GM23338 (cell line): ENCODE measurements at regions not wholly inside any gene's neighbourhood (a gene's known extent, or its start where the extent isn't known, plus 50 kb on each side); places are given as distances from the start of the nearest gene placed in this dataset.

ENCODE experiments used
- ATAC-seq: fragments of 200-7000 bp; cut with Tn5 transposase; 3 replicates; pipeline ENCODE4 v1.9.1; 2020
- DNase-seq: peaks from one replicate; pipeline ENCODE4 v3.0.0-alpha.2; 2015; ENCODE audit warnings: low spot score
- H2AFZ ChIP-seq: fragments of 200-600 bp; sonication (generic); 2 replicates; pipeline ENCODE4 v1.8.0; 2016; ENCODE audit warnings: antibody characterized with exemption, mild to moderate bottlenecking, moderate library complexity
- H3F3A ChIP-seq: fragments of 200-600 bp; sonication (generic); replicated peaks from 2 replicates; pipeline ENCODE4 v1.8.0; 2017; ENCODE audit warnings: antibody characterized with exemption, mixed run types, low read depth
- H3K27ac ChIP-seq: fragments of 200-600 bp; sonication (generic); 2 replicates; pipeline ENCODE4 v1.6.1; 2016; ENCODE audit warnings: low read depth
- H3K27me3 ChIP-seq: fragments of 200-600 bp; sonication (generic); 2 replicates; pipeline ENCODE4 v1.8.0; 2016; ENCODE audit warnings: mild to moderate bottlenecking, mixed run types, moderate library complexity; ENCODE audit not compliant: insufficient read depth
- H3K36me3 ChIP-seq: fragments of 200-600 bp; sonication (generic); 2 replicates; pipeline ENCODE4 v1.8.0; 2016; ENCODE audit warnings: mild to moderate bottlenecking; ENCODE audit not compliant: insufficient read depth
- H3K4me1 ChIP-seq: fragments of 200-600 bp; sonication (generic); 2 replicates; pipeline ENCODE4 v1.8.0; 2016; ENCODE audit warnings: mild to moderate bottlenecking, moderate library complexity; ENCODE audit not compliant: insufficient read depth
- H3K4me2 ChIP-seq: fragments of 200-600 bp; sonication (generic); 2 replicates; pipeline ENCODE4 v1.7.1; 2017; ENCODE audit warnings: mixed run types
- H3K4me3 ChIP-seq: fragments of 200-600 bp; sonication (generic); 2 replicates; pipeline ENCODE4 v1.6.1; 2016; ENCODE audit warnings: mixed run types
- H3K79me2 ChIP-seq: fragments of 200-600 bp; sonication (generic); replicated peaks from 2 replicates; pipeline ENCODE4 v1.8.0; 2017; ENCODE audit warnings: mild to moderate bottlenecking; ENCODE audit not compliant: insufficient read depth
- H3K9me2 ChIP-seq: fragments of 200-600 bp; sonication (generic); 2 replicates; pipeline ENCODE4 v1.8.0; 2017; ENCODE audit not compliant: insufficient read depth
- H4K20me1 ChIP-seq: fragments of 200-600 bp; sonication (generic); replicated peaks from 2 replicates; pipeline ENCODE4 v1.8.0; 2017; ENCODE audit warnings: mild to moderate bottlenecking; ENCODE audit not compliant: insufficient read depth
- H3K27ac Mint-ChIP-seq: 2 replicates; pipeline ENCODE4 v1.8.0; 2020; ENCODE audit warnings: inconsistent platforms, mild to moderate bottlenecking, moderate library complexity, mixed read lengths
- H3K27me3 Mint-ChIP-seq: 3 replicates; pipeline ENCODE4 v1.8.0; 2022; ENCODE audit warnings: low read depth, mild to moderate bottlenecking, moderate library complexity, mixed read lengths, inconsistent platforms; ENCODE audit not compliant: insufficient read depth, poor library complexity
- H3K36me3 Mint-ChIP-seq: 3 replicates; pipeline ENCODE4 v1.8.0; 2021; ENCODE audit warnings: low read depth, mild to moderate bottlenecking, inconsistent platforms, moderate library complexity, mixed read lengths
- H3K4me1 Mint-ChIP-seq: 3 replicates; pipeline ENCODE4 v1.8.0; 2020; ENCODE audit warnings: mild to moderate bottlenecking, inconsistent platforms, mixed read lengths
- H3K4me3 Mint-ChIP-seq: 3 replicates; pipeline ENCODE4 v1.8.0; 2021; ENCODE audit warnings: moderate library complexity, mild to moderate bottlenecking, inconsistent platforms, mixed read lengths
- H3K9me3 Mint-ChIP-seq: 3 replicates; pipeline ENCODE4 v1.8.0; 2020; ENCODE audit warnings: moderate library complexity, mild to moderate bottlenecking, inconsistent platforms, mixed read lengths
- CREB1 ChIP-seq: fragments of 250-450 bp; sonication (Bioruptor Pico); IDR thresholded peaks from 2 replicates; pipeline ENCODE4 v1.5.0; 2020; ENCODE audit warnings: low read depth, mild to moderate bottlenecking, moderate library complexity
- EZH2 ChIP-seq: fragments of 200-600 bp; sonication (generic); IDR thresholded peaks from one replicate; pipeline ENCODE4 v1.8.0; 2017; ENCODE audit warnings: antibody characterized with exemption, mild to moderate bottlenecking, low read depth; ENCODE audit not compliant: unreplicated experiment
- EZH2phosphoT487 ChIP-seq: fragments of 200-600 bp; sonication (generic); IDR thresholded peaks from one replicate; pipeline ENCODE4 v1.8.1; 2018; ENCODE audit warnings: antibody characterized with exemption; ENCODE audit not compliant: unreplicated experiment
- JUNB ChIP-seq: IDR thresholded peaks from one replicate; pipeline ENCODE4 v1.6.1; 2016; ENCODE audit warnings: antibody characterized with exemption; ENCODE audit not compliant: unreplicated experiment
- NANOG ChIP-seq: IDR thresholded peaks from 2 replicates; pipeline ENCODE4 v1.6.1; 2016; ENCODE audit warnings: antibody characterized with exemption, borderline replicate concordance
- POLR2AphosphoS5 ChIP-seq: IDR thresholded peaks from 2 replicates; pipeline ENCODE4 v1.6.1; 2016; ENCODE audit warnings: antibody characterized with exemption, low read depth
- STAT1 ChIP-seq: IDR thresholded peaks from one replicate; pipeline ENCODE4 v1.6.1; 2016; ENCODE audit warnings: antibody characterized with exemption; ENCODE audit not compliant: unreplicated experiment
- ZNF114 ChIP-seq: fragments of 250-450 bp; sonication (Bioruptor Pico); IDR thresholded peaks from 2 replicates; pipeline ENCODE4 v1.5.0; 2020; ENCODE audit warnings: mild to moderate bottlenecking, moderate library complexity
- ZNF331 ChIP-seq: fragments of 250-450 bp; sonication (Bioruptor Pico); IDR thresholded peaks from 2 replicates; pipeline ENCODE4 v1.5.0; 2020; ENCODE audit warnings: low read depth, mild to moderate bottlenecking, moderate library complexity
- TF ChIP-seq, protein P1 (sequence below): IDR thresholded peaks from one replicate; pipeline ENCODE4 v1.6.1; 2018; ENCODE audit warnings: antibody characterized with exemption; ENCODE audit not compliant: unreplicated experiment
- TF ChIP-seq, protein P2 (sequence below): fragments of 250-450 bp; sonication (Bioruptor Pico); IDR thresholded peaks from 2 replicates; pipeline ENCODE4 v1.5.0; 2020; ENCODE audit warnings: mild to moderate bottlenecking, moderate library complexity
- TF ChIP-seq, protein P3 (sequence below), 2 experiments: fragments of 200-600 bp in 1 of 2; sonication (generic) in 1 of 2; conservative IDR thresholded peaks; 2 replicates each; pipeline versions ENCODE4 v1.5.1 to v1.6.1; 2016 to 2017; ENCODE audit warnings: antibody characterized with exemption in 2 of 2, low read depth in 2 of 2, mild to moderate bottlenecking in 2 of 2, moderate library complexity in 1 of 2
- TF ChIP-seq, protein P4 (sequence below): IDR thresholded peaks from 2 replicates; pipeline ENCODE4 v1.6.1; 2016; ENCODE audit warnings: antibody characterized with exemption

DNA sequence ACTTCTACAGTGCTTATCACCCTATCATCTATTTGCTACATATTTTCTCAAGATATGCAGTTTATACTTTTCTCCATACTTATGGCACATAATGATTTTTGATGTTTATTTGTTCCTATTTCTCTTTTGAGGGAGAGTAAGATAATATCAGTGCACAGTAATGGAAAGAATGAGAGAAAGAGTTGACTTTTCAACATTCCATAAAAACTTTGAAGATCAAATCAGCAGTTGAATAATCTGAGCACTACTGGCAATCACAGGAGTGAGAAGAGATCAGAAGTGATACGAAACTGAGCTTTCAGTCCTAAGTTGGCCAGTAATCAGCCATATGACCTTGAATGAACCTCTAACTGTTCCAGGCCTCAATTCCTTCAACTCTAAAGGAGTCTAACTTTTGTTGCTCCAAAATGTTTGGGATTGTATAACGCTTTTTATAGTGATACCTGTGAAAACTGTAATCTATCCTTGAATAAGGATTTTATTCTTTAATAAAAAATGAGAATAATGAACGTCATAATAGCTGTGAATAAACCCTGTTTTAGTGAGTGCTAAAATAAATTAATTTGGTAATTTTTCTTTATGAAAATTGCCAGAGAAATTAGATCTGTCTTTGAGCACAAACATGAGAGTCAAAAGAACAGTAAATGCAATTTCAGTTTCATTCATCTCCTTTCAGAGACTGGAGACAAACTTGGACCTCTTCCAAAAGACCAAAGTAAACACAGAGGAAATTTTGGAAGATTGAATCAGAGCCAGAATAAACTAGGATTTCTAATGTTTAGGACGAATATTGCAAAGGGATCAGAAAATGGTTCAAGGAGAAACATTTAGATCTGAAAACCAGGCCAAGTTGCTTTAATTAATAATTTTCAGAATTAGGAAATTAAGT lies 309.9 kb downstream of the ADGRL2 start:
- no peaks in the 10 kb centered on the region for H3K27me3 Mint-ChIP-seq
- Histone ChIP-seq H3F3A (no peaks in the 10 kb centered on the region), H3K27ac (no peak overlapping the region), H3K36me3 (no peaks in the 10 kb centered on the region), H3K27me3 (no peaks in the 10 kb centered on the region), H3K4me2 (no peak overlapping the region), H2AFZ (no peak overlapping the region), H3K79me2 (no peaks in the 10 kb centered on the region), H4K20me1 (no peaks in the 10 kb centered on the region), H3K4me3 (no peak overlapping the region), H3K9me2 (no peaks in the 10 kb centered on the region), H3K4me1 (no peaks in the 10 kb centered on the region)
- H3K27ac Mint-ChIP-seq = no peak overlapping the region
- ATAC-seq (no peak), DNase-seq (no peak)
- H3K36me3 Mint-ChIP-seq = no peaks in the 10 kb centered on the region
- peaks cover 2% of the 10 kb centered on the region; the same call in 1 of the 3 replicates for H3K4me1 Mint-ChIP-seq
- no peak overlapping the region for H3K4me3 Mint-ChIP-seq
- no peak for TF ChIP-seq ZNF331 (CRISPR knock-in tag)
- TF ChIP-seq, protein P1, sequence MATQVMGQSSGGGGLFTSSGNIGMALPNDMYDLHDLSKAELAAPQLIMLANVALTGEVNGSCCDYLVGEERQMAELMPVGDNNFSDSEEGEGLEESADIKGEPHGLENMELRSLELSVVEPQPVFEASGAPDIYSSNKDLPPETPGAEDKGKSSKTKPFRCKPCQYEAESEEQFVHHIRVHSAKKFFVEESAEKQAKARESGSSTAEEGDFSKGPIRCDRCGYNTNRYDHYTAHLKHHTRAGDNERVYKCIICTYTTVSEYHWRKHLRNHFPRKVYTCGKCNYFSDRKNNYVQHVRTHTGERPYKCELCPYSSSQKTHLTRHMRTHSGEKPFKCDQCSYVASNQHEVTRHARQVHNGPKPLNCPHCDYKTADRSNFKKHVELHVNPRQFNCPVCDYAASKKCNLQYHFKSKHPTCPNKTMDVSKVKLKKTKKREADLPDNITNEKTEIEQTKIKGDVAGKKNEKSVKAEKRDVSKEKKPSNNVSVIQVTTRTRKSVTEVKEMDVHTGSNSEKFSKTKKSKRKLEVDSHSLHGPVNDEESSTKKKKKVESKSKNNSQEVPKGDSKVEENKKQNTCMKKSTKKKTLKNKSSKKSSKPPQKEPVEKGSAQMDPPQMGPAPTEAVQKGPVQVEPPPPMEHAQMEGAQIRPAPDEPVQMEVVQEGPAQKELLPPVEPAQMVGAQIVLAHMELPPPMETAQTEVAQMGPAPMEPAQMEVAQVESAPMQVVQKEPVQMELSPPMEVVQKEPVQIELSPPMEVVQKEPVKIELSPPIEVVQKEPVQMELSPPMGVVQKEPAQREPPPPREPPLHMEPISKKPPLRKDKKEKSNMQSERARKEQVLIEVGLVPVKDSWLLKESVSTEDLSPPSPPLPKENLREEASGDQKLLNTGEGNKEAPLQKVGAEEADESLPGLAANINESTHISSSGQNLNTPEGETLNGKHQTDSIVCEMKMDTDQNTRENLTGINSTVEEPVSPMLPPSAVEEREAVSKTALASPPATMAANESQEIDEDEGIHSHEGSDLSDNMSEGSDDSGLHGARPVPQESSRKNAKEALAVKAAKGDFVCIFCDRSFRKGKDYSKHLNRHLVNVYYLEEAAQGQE = no peak
- TF ChIP-seq EZH2phosphoT487 = no peak
- no peak for TF ChIP-seq EZH2
- TF ChIP-seq, protein P2, sequence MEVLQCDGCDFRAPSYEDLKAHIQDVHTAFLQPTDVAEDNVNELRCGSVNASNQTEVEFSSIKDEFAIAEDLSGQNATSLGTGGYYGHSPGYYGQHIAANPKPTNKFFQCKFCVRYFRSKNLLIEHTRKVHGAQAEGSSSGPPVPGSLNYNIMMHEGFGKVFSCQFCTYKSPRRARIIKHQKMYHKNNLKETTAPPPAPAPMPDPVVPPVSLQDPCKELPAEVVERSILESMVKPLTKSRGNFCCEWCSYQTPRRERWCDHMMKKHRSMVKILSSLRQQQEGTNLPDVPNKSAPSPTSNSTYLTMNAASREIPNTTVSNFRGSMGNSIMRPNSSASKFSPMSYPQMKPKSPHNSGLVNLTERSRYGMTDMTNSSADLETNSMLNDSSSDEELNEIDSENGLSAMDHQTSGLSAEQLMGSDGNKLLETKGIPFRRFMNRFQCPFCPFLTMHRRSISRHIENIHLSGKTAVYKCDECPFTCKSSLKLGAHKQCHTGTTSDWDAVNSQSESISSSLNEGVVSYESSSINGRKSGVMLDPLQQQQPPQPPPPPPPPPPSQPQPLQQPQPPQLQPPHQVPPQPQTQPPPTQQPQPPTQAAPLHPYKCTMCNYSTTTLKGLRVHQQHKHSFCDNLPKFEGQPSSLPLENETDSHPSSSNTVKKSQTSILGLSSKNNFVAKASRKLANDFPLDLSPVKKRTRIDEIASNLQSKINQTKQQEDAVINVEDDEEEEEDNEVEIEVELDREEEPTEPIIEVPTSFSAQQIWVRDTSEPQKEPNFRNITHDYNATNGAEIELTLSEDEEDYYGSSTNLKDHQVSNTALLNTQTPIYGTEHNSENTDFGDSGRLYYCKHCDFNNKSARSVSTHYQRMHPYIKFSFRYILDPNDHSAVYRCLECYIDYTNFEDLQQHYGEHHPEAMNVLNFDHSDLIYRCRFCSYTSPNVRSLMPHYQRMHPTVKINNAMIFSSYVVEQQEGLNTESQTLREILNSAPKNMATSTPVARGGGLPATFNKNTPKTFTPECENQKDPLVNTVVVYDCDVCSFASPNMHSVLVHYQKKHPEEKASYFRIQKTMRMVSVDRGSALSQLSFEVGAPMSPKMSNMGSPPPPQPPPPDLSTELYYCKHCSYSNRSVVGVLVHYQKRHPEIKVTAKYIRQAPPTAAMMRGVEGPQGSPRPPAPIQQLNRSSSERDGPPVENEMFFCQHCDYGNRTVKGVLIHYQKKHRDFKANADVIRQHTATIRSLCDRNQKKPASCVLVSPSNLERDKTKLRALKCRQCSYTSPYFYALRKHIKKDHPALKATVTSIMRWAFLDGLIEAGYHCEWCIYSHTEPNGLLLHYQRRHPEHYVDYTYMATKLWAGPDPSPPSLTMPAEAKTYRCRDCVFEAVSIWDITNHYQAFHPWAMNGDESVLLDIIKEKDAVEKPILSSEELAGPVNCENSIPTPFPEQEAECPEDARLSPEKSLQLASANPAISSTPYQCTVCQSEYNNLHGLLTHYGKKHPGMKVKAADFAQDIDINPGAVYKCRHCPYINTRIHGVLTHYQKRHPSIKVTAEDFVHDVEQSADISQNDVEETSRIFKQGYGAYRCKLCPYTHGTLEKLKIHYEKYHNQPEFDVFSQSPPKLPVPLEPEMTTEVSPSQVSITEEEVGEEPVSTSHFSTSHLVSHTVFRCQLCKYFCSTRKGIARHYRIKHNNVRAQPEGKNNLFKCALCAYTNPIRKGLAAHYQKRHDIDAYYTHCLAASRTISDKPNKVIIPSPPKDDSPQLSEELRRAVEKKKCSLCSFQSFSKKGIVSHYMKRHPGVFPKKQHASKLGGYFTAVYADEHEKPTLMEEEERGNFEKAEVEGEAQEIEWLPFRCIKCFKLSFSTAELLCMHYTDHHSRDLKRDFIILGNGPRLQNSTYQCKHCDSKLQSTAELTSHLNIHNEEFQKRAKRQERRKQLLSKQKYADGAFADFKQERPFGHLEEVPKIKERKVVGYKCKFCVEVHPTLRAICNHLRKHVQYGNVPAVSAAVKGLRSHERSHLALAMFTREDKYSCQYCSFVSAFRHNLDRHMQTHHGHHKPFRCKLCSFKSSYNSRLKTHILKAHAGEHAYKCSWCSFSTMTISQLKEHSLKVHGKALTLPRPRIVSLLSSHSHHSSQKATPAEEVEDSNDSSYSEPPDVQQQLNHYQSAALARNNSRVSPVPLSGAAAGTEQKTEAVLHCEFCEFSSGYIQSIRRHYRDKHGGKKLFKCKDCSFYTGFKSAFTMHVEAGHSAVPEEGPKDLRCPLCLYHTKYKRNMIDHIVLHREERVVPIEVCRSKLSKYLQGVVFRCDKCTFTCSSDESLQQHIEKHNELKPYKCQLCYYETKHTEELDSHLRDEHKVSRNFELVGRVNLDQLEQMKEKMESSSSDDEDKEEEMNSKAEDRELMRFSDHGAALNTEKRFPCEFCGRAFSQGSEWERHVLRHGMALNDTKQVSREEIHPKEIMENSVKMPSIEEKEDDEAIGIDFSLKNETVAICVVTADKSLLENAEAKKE = no peak
- TF ChIP-seq ZNF114 (CRISPR knock-in tag) = no peak
- TF ChIP-seq POLR2AphosphoS5 = no peak
- TF ChIP-seq, protein P3, sequence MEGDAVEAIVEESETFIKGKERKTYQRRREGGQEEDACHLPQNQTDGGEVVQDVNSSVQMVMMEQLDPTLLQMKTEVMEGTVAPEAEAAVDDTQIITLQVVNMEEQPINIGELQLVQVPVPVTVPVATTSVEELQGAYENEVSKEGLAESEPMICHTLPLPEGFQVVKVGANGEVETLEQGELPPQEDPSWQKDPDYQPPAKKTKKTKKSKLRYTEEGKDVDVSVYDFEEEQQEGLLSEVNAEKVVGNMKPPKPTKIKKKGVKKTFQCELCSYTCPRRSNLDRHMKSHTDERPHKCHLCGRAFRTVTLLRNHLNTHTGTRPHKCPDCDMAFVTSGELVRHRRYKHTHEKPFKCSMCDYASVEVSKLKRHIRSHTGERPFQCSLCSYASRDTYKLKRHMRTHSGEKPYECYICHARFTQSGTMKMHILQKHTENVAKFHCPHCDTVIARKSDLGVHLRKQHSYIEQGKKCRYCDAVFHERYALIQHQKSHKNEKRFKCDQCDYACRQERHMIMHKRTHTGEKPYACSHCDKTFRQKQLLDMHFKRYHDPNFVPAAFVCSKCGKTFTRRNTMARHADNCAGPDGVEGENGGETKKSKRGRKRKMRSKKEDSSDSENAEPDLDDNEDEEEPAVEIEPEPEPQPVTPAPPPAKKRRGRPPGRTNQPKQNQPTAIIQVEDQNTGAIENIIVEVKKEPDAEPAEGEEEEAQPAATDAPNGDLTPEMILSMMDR (conservative IDR thresholded peaks at IDR 0.05; ENCODE audit: low read depth in 2 of 2) = no peak
- TF ChIP-seq JUNB = no peak
- TF ChIP-seq, protein P4, sequence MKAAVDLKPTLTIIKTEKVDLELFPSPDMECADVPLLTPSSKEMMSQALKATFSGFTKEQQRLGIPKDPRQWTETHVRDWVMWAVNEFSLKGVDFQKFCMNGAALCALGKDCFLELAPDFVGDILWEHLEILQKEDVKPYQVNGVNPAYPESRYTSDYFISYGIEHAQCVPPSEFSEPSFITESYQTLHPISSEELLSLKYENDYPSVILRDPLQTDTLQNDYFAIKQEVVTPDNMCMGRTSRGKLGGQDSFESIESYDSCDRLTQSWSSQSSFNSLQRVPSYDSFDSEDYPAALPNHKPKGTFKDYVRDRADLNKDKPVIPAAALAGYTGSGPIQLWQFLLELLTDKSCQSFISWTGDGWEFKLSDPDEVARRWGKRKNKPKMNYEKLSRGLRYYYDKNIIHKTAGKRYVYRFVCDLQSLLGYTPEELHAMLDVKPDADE = no peak
- TF ChIP-seq NANOG = no peak
- no peak for TF ChIP-seq CREB1 (CRISPR knock-in tag)
- TF ChIP-seq STAT1 = no peak
- H3K9me3 Mint-ChIP-seq = no peaks in the 10 kb centered on the region
